OCI-M2 (cell line): ENCODE measurements at regions not wholly inside any gene's neighbourhood (a gene's known extent, or its start where the extent isn't known, plus 50 kb on each side); places are given as distances from the start of the nearest gene placed in this dataset.
"Not testable (repeated sequence)": the region's sequence is repeated elsewhere in the genome, so short reads cannot be mapped to it uniquely, and the experiment has no call there.

Source experiments
- DNase-seq: peaks from one replicate; lab custom pipeline; 2025; ENCODE audit not compliant: unreplicated experiment; lab: John Stamatoyannopoulos, UW

DNA sequence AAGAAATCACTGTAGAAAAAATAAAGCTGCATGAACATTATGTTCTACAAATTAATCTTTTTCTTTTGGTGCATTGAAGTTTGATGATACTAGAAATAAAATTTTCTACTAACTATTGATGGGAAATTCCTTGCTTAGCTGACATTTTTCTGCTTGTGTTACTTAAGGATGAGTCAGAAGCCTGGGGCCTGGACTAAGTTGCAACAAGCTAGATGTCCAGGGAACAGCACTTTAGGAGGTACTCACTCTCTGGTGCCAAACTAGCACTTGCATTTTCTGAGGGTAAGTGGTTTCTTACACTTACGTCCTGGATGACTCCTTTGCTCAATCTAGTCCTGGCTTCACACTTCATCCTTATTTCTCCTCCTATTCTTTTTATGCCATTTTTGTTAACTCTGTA, 945.1 kb downstream of the IGSF11 start:
- no peak for DNase-seq

DNA sequence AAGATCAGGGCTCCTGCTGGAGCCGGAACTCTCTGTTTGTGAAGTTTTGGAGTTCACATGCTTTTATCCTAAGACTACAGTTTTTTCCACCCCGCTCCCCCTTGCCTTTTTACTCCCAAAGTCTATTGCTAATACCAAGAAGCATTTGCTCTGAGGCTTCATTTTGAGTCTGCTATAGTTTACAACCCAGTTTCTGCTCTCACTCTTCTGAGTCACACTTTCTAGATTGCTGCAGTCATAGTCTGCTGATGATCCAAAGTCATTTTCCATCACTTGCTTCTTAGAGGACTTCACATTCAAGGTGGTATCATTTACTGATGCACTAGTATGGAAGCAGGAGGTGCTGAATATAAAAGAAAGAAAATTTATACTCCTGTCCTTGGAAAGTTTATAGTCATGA, 937.4 kb downstream of the IGSF11 start:
- no peak for DNase-seq

DNA sequence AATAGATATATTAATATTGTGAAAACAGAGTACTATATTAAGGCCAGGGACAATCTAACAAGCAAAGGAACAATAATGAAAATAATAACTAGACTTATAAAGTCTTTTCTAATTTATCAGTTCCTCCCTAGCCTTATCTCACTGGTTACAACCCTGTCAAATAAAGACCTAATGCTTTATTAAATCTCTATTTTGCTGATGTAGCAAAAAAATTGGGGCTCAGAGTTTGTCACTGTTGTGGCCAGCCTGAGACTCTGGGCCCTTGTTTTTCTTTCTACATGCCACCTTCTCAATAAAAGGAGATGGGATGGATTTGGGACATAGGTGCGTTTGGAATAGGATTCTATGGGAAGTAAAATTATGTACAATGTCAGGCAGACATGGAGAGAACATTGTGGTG, 937.0 kb downstream of the IGSF11 start:
- DNase-seq, result no peak

DNA sequence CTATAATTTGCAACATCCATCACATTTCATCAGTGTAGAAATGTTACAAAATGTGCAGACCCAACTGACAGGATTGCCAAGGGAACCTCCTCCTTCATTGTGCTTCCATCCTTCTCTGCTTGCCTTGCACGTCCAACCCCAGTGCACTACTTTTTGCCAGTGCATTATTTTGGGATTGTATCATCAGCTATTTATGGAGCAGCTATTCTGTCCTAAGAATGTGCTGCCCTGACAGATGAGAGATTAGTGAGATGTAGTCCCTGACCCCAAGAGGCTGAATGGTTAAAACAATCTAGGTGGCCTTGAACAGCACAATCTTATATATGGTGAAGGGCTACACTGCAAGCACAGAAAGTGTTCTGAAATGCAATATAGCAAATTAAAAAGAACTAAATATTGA, 935.8 kb downstream of the IGSF11 start:
- DNase-seq, result no peak

DNA sequence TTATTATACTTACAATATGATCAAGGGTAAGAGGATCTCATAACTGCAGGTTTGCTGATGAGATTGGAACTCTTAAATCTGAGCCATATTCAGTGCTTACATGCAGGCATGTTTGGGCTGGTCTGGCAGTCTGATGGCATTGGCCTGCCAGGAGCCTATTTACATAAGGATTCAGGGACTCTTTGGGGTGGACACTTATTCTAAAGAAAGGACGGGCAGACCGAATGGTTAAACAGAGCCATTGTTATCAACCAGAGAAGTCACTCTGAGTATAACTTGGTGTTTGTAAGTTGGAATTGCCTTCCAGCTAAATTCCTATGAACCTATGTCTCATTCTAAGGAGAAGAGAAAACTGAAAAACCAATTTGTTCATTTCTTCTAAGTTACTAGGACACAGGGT, 932.8 kb downstream of the IGSF11 start:
- DNase-seq, result no peak

DNA sequence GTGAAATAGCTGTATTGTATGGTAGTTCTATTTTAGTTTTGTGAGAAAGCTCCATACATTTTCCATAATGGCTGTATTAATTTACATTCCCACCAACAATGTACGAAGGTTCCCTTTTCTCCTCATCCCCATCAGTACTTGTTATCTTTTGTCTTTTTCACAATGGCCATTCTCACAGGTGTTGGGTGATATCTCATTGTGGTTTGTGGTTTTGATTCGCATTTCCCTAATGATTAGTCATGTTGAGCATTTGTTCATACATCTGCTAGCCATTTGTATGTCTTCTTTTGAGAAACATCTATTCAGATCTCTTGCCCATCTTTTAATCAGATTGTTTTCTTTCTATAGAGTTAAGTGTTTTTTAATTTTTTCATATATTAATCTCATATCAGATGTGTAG, 931.9 kb downstream of the IGSF11 start:
- DNase-seq, result no peak

DNA sequence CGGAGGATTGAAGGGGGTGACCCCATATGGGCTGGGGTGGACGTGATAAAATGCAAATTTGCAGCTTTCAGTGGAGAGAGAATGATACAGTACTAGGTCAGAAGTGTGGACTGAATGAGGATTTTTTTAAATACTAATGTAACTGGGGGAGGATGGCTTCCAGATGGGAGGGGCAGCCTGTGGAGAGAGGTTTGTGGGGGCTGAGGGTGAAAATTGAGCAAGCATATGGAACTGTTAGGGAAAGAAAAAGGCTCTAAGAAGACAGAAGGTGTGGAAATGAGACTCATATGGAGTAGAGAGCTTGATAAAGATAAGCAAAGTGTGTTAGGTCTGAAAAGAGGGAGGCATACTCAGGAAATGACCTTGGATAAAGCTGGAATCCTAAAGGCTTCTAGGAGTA, 926.4 kb downstream of the IGSF11 start:
- DNase-seq, result no peak

DNA sequence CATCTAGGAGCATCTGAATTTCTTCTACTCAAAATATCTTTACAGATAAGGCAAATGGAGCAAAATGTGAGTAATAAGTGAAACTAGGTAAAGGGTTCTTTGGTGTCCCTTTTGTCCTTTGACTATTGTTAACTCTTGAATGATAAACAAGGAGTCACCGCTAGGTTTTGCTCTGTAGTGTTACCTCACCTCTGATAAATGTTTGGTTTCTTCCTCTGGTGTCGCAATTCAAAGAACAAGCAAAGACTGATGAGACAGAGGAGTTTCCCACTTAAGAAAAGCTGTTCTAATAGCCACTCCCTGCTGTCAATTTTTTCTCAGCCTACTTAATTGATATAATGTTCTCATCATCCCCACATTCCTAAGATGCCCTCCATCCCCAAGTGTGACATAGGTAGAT, 925.9 kb downstream of the IGSF11 start:
- DNase-seq, result no peak

DNA sequence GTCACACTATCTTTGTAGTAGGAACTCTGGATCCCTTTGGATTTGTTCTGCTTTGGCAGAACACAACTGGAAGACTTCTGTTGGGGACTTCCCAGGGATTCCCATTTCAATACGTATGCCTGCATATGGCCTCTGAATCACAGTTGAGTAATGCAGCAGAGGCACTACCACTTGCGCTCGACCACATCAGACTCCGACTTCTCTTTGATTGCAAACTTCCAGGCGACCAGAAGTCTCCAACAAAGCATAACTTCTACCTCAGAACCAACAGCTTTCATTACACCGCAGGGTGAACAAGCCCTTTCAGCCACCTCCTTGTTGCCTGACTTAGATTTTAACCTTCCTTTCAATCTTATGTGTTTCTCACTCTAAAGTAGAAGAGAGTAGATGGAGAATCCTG, 924.4 kb downstream of the IGSF11 start:
- DNase-seq, result no peak

DNA sequence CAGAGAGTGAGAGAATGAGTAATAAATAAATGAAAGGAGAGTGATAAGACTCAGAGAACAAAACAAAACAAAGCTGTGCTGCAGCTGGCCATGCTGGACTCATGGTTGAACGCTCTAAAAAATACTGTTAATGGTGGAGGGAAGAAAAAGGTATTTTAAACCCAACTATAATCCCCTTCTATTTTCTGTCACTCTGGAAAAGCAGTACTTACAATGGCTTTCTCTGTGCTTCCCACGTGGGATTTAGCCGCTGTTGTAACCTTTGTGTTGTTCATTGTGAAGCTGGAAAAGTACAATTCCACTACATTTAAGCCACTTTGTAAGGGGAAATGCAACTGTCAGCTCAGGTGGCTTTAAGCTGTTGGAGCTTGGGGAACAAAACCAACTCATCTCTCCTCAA, 917.7 kb downstream of the IGSF11 start:
- DNase-seq, result no peak

DNA sequence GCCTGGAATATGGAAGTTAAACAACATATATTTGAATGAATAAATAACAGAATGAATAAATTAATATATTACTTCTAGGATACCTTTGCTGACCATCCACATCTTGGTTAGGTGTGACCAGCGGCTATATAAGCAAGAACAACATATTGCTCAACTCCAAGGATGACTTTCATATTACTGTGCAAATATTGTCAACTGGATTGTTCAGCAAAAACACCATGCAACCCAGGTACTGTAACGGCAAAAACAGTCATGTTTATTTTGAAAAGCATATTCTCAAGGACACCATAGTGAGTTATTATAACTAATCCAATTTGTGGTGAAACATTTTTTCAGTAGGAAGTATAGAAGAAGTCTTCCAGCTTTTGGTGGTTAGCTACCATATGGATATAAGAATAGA, 907.9 kb downstream of the IGSF11 start:
- no peak for DNase-seq

DNA sequence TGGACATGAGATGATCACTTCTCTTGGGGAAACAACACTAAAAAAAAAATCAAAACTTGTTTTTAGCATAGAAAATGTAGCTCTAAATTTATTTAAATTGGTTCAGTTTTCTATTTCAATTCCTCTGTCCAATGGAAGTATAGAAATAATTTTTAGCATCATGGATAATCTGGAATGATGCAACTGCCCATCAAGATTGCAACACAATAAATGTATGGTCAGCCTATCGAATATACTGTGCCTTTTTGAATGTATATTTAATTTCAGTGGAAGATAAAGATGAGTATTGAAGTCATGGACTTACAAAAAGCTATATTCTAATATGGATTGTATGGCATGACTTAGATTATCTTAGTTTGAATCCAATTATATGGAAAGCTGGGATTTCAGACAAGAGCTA, 906.7 kb downstream of the IGSF11 start:
- no peak for DNase-seq

DNA sequence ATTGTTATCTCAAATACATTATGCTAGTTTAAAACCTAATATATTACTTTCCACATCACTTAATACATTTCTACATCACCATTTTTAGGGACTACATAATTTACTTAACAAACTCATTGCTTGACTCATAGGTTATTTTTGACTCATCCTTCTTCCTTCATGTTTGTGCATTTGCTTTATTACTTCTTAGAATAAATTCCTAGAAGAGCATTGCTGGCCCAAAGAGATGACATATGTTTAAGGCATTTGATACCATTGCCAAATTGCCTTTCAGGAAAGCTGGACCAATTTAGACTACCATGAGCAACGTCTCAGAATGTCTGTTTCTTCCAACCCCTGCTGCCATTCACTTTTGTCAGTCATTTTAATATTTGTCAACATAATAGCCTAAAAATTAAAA, 905.8 kb downstream of the IGSF11 start:
- DNase-seq, result no peak

DNA sequence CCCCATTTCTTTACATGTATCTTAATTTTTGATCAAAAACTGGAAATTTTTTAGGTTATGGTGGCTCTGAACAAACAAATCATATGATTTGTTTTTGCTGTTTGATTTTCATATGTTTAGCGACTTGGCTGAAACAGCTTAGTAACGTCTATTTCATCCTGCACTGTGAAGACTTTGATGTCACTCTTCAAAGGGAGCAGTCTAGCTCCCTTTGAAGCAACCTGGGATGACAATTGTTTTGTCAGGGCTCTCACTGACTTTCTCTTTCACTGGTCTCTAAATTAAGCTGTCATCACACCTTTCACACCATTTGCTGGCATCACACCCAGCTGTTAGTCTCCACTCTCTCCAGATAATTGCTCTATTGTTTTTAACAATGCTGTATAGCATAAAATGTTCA, 896.9 kb downstream of the IGSF11 start:
- DNase-seq, result no peak

DNA sequence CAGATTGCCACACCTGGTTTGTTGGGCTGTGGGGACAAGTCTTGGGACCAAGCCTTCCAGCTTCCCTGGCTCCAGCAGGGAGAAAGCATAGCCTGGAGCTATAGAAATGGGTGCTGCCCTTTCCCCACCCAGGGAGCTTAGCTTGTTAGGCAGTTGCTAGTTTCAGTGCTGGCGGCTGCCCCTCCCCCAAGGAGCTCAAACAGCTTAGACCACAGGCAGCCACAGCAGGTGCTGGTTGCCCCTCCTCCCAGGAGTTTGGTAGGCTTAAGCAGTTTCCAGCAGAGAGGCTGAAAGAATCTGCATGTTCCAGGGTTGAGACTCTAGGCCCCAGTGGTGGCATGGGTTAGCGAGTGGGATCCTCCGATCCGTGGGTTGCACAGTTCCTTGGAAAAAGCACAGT, 889.7 kb downstream of the IGSF11 start:
- no peak for DNase-seq

DNA sequence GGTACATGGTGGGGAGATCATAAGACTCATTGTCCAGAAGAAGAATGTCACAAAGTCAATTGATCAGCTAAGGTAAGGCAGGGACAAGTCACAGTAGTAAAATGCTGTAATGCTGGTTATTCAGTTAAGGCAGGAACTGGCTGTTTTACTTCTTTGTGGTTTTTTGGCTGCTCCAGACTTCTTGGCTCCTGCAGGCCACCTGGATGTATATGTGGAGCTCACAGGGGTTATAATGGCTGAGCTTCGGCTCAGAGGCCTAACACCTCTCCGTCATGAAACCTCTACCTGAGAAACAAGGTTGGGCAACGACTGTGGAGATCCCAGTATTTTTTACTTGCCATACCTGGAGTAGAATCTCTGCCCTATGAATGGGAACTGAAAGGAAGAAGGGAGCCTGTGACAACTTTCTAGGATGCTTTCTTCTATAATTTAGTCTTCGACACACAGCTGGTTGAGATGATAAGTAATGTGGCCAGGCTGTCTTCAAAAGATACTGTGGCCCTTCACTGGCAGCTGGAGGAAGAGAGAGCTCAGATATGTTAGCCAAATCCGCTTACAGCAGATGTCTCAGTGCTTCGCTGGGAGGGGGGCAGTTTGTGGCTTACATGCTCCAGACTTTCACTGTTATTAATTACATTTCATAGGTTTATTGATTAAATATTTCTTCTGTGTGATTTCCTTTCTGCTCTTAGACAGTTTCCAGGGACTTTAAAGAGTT, 887.8 kb downstream of the IGSF11 start:
- peak; percentile 15 for DNase-seq

DNA sequence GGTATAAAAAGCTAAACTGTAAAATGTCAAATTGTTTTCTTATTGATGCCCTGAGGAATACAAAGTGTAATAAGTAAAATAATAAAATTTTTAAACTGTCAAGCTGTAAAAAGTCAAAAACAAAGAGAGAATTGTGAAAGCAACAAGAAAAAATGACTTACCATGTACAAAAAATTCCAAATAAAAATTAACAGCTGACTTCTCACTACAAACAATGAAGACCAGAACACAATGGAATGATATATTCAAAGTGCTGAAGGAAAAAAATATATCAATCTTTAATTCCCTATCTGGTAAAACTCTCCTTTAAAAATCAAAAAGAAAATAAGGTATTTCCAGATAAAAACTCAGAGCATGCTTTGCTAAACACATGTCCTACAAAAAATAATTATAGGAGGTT, 883.5 kb downstream of the IGSF11 start:
- no peak for DNase-seq

DNA sequence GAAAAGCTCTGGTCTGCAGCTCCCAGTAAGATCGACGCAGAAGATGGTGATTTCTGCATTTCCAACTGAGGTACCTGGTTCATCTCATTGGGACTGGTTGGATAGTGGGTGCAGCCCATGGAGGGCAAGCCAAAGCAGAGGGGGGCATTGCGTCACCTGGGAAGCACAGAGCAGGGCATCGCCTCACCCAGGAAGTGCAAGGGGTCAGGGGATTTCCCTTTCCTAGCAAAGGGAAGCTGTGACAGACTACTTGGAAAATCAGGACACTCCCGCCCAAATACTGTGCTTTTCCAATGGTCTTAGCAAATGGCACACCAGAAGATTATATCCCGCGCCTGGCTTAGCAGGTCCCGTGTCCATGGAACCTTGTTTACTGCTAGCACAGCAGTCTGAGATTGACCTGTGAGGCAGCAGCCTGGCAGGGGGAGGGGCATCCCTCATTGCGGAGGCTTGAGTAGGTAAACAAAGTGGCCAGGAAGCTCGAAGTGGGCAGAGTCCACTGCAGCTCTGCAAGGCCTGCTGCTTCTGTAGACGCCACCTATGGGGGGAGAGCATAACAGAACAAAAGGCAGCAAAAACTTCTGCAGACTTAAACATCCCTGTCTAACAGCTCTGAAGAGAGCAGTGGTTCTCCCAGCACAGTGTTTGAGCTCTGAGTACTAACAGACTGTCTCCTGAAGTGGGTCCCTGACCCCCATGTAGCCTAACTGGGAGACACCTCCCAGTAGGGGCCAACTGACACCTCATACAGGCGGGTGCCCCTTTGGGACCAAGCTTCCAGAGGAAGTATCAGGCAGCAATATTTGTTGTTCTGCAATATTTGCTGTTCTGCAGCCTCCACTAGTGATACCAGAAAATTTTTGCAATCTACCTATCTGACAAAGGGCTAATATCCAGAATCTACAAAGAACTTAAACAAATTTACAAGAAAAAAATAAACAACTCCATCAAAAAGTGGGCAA, 871.7 kb downstream of the IGSF11 start:
- not testable (repeated sequence) for DNase-seq

DNA sequence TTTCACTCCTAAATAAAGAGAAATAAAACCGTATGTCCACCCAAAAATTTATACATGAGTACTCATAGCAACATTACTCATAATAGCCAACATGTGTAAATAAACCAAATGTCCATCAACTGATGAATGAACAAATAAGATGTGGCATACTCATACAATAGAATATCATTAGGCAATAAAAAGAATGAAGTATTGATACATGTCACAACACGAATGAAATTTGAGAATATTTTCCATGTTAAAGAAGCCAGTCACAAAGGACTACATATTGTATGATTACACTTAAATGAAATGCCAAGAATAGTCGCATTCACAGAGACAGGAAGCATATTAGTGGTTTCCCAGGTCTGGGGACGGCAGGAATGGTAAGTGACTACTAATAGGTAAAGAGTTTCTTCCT, 869.2 kb downstream of the IGSF11 start:
- no peak for DNase-seq

DNA sequence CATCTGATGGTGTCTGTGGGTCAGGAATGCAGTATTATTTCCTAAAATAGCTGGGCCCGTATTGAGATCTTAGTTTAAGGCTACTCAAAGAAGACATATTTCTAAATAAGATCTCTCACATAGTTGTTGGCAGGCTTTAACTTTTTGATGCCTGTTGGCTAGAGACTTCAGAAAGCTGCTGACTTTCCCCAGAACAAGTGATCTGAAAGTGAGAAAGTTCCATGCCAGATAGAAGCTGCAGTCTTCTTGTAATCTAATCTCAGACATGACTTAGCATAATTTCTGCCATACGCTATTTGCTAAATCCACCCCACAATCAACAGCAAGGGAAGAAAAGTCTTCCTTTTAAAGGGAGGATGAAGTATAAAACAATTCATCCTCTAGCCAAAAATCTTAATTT, 867.1 kb downstream of the IGSF11 start:
- no peak for DNase-seq

DNA sequence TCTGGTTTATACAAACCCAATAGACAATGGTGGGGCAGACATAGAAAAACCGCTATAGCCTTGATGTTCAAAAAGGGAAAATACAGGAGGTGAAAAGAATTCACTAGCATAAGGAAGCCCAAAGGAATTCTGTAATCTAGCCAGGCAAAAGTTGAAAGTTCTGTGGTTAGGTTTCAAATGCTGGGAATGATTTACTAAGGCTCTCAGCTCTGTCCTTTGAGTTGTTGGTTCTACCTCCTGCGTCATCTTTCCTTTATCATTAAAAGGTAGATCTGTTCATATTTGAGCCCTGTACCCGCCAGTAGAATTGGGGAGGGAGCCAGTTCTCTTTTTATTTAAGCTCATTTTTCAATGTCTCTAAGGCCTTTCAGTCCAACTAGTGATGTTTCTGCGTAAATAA, 866.5 kb downstream of the IGSF11 start:
- DNase-seq, result no peak

DNA sequence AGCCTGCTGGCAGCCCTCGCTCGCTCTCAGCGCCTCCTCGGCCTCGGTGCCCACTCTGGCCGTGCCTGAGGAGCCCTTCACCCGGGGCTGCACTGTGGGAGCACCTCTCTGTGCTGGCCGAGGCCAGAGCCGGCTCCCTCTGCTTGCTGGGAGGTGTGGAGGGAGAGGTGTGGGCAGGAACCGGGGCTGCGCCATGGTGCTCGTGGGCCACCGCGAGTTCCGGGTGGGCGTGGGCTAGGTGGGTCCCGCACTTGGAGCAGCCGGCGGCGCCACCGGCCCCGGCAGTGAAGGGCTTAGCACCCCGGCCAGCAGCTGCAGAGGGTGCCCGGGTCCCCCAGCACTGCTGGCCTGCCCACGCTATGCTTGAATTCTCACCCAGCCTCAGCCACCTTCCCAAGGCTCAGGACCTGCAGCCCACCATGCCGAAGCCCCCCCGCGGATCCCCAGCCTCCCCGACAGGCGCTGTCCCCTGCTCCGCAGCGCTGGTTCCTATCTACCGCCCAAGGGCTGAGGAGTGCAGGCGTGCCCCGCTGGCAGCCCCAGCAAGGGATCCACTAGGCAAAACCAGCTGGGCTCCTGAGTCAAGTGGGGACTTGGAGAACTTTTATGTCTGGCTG, 863.3 kb downstream of the IGSF11 start:
- DNase-seq, result no peak
